ENCODE measurements at regions not wholly inside any gene's neighbourhood (a gene's known extent, or its start where the extent isn't known, plus 50 kb on each side); places are given as distances from the start of the nearest gene placed in this dataset.

GRCh38 chr1:58107943-58108342, 438.6 kb downstream of the OMA1 start:
- Histone ChIP-seq H3K27ac (no peak overlapping the region), H3K27me3 (no peaks in the 10 kb centered on the region), H3K4me1 (no peaks in the 10 kb centered on the region), H3K36me3 (no peaks in the 10 kb centered on the region), H3K9me3 (no peaks in the 10 kb centered on the region), H3K4me3 (no peak overlapping the region)
- TF ChIP-seq POLR2A (IDR thresholded peaks at IDR 0.05) = no peak
- TF ChIP-seq CTCF (IDR thresholded peaks at IDR 0.05) = no peak
- DNase-seq = no peak

- no peaks in the 10 kb centered on the region for H3K9me3 ChIP-seq
- no peak for DNase-seq
- no peak overlapping the region for H3K4me3 ChIP-seq
- H3K27me3 ChIP-seq = no peaks in the 10 kb centered on the region
- TF ChIP-seq POLR2A (IDR thresholded peaks at IDR 0.05) (no peak), CTCF (IDR thresholded peaks at IDR 0.05) (no peak)
- no peaks in the 10 kb centered on the region for H3K4me1 ChIP-seq
- H3K36me3 ChIP-seq = no peaks in the 10 kb centered on the region
- H3K27ac ChIP-seq = no peak overlapping the region
Observed at GRCh38 chr1:58104960-58105359, 441.6 kb downstream of the OMA1 start.

- Histone ChIP-seq H3K27me3 (no peaks in the 10 kb centered on the region), H3K36me3 (no peaks in the 10 kb centered on the region), H3K27ac (no peak overlapping the region), H3K4me1 (no peaks in the 10 kb centered on the region), H3K4me3 (no peak overlapping the region), H3K9me3 (no peaks in the 10 kb centered on the region)
- TF ChIP-seq POLR2A (IDR thresholded peaks at IDR 0.05) (no peak), CTCF (IDR thresholded peaks at IDR 0.05) (no peak)
- DNase-seq = no peak
Observed at GRCh38 chr1:58096714-58097113, 449.8 kb downstream of the OMA1 start.

GRCh38 chr1:58095183-58095582, 451.3 kb downstream of the OMA1 start:
- DNase-seq = no peak
- no peaks in the 10 kb centered on the region for H3K27me3 ChIP-seq
- H3K4me1 ChIP-seq = no peaks in the 10 kb centered on the region
- no peaks in the 10 kb centered on the region for H3K36me3 ChIP-seq
- H3K4me3 ChIP-seq = no peak overlapping the region
- TF ChIP-seq CTCF (IDR thresholded peaks at IDR 0.05) (no peak), POLR2A (IDR thresholded peaks at IDR 0.05) (no peak)
- H3K9me3 ChIP-seq = no peaks in the 10 kb centered on the region
- no peak overlapping the region for H3K27ac ChIP-seq

- Histone ChIP-seq H3K27ac (no peak overlapping the region), H3K27me3 (no peaks in the 10 kb centered on the region), H3K9me3 (no peaks in the 10 kb centered on the region), H3K36me3 (no peaks in the 10 kb centered on the region), H3K4me1 (no peaks in the 10 kb centered on the region), H3K4me3 (no peak overlapping the region)
- no peak for DNase-seq
- no peak for TF ChIP-seq POLR2A (IDR thresholded peaks at IDR 0.05)
- TF ChIP-seq CTCF (IDR thresholded peaks at IDR 0.05) = no peak
Observed at GRCh38 chr1:58094221-58094620, 452.3 kb downstream of the OMA1 start.

GRCh38 chr1:58090640-58091039, 455.9 kb downstream of the OMA1 start:
- no peak for DNase-seq
- no peaks in the 10 kb centered on the region for H3K36me3 ChIP-seq

More at GRCh38 chr1:58090640-58091039, 455.9 kb downstream of the OMA1 start:
- Histone ChIP-seq H3K27ac (no peak overlapping the region), H3K27me3 (no peaks in the 10 kb centered on the region), H3K9me3 (no peaks in the 10 kb centered on the region), H3K4me3 (no peak overlapping the region), H3K4me1 (no peaks in the 10 kb centered on the region)
- TF ChIP-seq CTCF (IDR thresholded peaks at IDR 0.05) (no peak), POLR2A (IDR thresholded peaks at IDR 0.05) (no peak)

All from Peyer's patch (tissue), 4 donors.